GM12874 (cell line): ENCODE measurements at regions not wholly inside any gene's neighbourhood (a gene's known extent, or its start where the extent isn't known, plus 50 kb on each side); places are given as distances from the start of the nearest gene placed in this dataset.

ENCODE experiments used
- CTCF ChIP-seq: IDR thresholded peaks from 2 replicates; pipeline ENCODE4 v1.5.1; 2011; ENCODE audit warnings: low read depth, mild to moderate bottlenecking, control low read depth, low read length, moderate library complexity; ENCODE audit not compliant: insufficient read depth

GRCh38 chr14:34111953-34112352 is 161.1 kb upstream of the EGLN3 start:
- TF ChIP-seq CTCF: no peak

- TF ChIP-seq CTCF: no peak
These were observed 160.6 kb upstream of the EGLN3 start for GRCh38 chr14:34111505-34111904.

- no peak for TF ChIP-seq CTCF
These were observed 159.7 kb upstream of the EGLN3 start for GRCh38 chr14:34110531-34110930.

- TF ChIP-seq CTCF: no peak
These were observed 156.6 kb upstream of the EGLN3 start for GRCh38 chr14:34107441-34107840.

DNA sequence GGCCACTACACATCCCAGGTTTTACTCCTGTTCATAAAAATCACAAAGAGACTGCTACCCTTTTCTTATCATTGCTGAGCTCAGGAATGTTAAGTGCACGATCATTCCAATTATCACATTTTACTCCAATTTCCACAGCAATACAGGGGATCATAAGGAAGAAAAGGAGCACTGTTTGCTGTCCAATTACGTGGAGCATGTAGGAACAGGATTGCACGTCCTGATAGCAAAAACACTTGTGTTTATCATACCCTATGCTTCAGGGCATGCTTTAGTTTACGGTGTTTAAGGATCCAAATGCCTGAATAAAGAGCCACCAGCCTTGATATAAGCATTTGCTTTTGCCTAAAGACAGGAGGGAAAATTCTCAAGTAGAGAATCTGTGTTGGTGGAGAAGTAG is 155.4 kb upstream of the EGLN3 start:
- no peak for TF ChIP-seq CTCF

- no peak for TF ChIP-seq CTCF
These were observed 153.9 kb upstream of the EGLN3 start for GRCh38 chr14:34104489-34105397.

- no peak for TF ChIP-seq CTCF
These were observed 152.3 kb upstream of the EGLN3 start for GRCh38 chr14:34103176-34103575.

- TF ChIP-seq CTCF: no peak
These were observed 148.8 kb upstream of the EGLN3 start for GRCh38 chr14:34099635-34100034.
